Cardiac fibroblast (primary cell): ENCODE measurements at regions not wholly inside any gene's neighbourhood (a gene's known extent, or its start where the extent isn't known, plus 50 kb on each side); places are given as distances from the start of the nearest gene placed in this dataset.
"Not testable (repeated sequence)": the region's sequence is repeated elsewhere in the genome, so short reads cannot be mapped to it uniquely, and the experiment has no call there.

Experiments
- DNase-seq, 2 donors: peaks; one replicate each; pipeline versions ENCODE4 v3.0.0 to v3.0.0-alpha.2; 2010; ENCODE audit warnings: low read depth in 2 of 2
- H3K4me3 ChIP-seq, 2 donors: replicated peaks in 1 of 2; 1 replicate in 1 of 2; 2 replicates in 1 of 2; pipeline ENCODE4 v1.5.1; 2011; ENCODE audit warnings: low read depth in 2 of 2, low read length in 2 of 2, mild to moderate bottlenecking in 2 of 2, moderate library complexity in 1 of 2
- CTCF ChIP-seq: IDR thresholded peaks from one replicate; pipeline ENCODE4 v1.5.1; 2011; ENCODE audit warnings: low read depth, mild to moderate bottlenecking, low read length, inconsistent platforms

DNA sequence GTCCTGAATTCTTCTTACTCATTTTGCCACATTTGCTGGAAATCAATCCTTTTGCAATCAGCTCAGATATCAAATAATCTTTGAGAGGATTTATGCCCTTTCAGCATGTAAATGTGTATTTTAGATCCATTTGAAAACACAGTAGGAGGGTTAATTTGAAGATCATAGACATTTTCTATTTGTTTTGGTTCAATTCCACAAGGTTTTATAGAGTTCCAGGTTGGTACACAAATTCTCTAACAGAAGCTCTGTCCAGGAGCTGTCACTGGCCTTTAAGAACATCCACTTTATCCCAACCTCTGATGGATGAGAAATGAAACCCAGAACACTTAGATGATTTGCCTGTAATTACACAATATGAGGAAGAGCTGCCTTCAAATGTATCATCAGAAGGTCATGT, 157.3 kb upstream of the CHAC2 start:
- no peak overlapping the region for H3K4me3 ChIP-seq
- no peak for TF ChIP-seq CTCF
- DNase-seq, result no peak

DNA sequence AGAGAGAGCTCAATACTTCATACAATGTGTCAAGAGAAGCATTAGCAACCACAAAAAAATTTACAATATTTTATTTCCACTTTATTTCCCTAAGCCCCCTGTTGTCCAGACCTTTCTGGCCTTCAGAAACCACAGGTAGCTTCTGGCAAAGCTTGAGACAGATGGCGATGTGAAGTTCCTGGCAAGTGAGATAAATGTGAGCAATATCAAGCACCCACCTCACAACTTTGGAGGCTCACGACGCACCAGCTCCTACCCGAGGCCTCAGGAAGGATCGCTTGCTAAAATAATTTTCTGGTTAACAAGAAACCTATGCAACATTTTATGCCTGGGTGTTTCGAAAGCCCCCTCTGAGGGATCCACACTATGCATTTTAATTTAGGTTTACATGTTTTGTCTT, 158.1 kb upstream of the CHAC2 start:
- no peak overlapping the region for H3K4me3 ChIP-seq
- no peak for DNase-seq
- no peak for TF ChIP-seq CTCF

DNA sequence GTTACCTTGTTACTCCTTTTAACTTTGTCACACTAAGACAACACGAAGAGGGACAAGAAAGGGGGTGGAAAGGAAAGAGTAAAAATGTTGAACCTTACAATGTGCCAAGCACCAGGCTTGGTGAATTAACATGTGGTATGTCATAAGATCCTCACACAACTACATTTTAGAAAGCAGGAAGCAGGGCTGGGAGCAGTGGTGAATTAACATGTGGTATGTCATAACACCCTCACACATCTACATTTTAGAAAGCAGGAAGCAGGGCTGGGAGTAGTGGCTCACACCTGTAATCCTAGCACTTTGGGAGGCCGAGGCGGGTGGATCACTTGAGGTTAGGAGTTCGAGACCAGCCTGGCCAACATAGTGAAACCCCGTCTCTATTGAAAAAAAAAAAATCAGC, 159.3 kb upstream of the CHAC2 start:
- TF ChIP-seq CTCF, result no peak
- H3K4me3 ChIP-seq, result no peak overlapping the region
- DNase-seq, result no peak

DNA sequence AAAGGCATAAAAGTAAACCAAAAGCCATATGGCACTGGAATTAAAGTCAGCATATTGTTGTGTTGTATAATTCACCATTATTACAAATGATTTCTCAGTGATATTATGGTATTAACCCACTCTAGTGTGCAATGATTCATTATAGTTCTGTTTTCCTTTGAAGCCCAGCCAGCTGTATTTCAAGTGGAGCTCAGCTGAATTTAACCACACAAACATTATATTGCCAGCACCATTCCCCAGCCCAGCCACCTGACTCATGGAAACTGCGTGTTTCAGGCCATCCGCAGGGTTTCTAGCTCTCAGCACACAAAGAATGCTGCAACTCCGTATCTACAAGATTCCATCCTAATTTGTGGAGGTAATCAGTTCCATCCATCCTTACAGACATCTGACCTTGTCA, 166.8 kb upstream of the CHAC2 start:
- no peak for DNase-seq
- TF ChIP-seq CTCF, result no peak
- H3K4me3 ChIP-seq, result no peak overlapping the region

DNA sequence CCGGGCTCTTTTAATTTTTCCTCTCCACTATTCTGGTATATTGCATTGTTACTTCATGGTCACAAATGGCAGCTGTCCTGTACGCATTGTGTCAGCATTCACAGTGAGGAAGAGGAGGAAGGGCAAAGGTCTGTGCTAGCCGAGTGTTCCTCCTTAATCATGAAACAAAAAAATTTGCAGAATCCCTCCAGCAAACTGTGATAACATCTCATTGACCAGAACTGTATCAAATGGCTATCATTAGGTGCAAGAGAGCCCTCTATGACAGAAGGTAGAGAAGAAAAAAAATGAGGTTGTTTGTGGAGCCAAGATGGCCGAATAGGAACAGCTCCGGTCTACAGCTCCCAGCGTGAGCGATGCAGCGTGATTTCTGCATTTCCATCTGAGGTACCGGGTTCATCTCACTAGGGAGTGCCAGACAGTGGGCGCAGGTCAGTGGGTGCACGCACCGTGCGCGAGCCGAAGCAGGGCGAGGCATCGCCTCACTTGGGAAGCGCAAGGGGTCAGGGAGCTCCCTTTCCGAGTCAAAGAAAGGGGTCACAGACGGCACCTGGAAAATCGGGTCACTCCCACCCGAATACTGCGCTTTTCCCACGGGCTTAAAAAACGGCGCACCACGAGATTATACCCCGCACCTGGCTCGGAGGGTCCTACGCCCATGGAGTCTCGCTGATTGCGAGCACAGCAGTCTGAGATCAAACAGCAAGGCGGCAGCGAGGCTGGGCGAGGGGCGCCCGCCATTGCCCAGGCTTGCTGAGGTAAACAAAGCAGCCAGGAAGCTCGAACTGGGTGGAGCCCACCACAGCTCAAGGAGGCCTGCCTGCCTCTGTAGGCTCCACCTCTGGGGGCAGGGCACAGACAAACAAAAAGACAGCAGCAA, 180.6 kb upstream of the CHAC2 start:
- not testable (repeated sequence) for H3K4me3 ChIP-seq, DNase-seq

DNA sequence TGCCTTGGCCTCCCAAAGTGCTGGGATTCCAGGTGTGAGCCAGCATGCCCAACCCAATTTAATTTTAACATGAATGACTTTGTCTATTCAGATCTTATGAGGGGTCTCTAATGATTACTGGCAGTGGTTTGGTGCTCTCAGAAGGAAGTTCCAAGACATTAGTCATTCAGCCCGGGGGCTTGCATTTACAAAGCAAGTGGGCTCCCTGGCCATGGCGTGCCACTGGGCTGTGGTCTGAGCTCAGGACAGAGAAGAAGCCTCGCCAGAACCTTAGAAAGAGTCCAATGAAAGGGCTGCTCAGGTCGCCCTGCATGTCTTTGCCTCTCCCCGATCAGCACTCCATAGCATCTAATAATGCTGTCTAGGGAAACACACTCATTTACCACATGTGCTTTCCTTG, 182.6 kb upstream of the CHAC2 start:
- H3K4me3 ChIP-seq, result no peak overlapping the region
- no peak for DNase-seq
- no peak for TF ChIP-seq CTCF

GRCh38 chr2:53583583-53583982, 184.0 kb upstream of the CHAC2 start:
- H3K4me3 ChIP-seq, result no peak overlapping the region
- DNase-seq, result no peak
- TF ChIP-seq CTCF, result no peak
